ENCODE measurements at regions not wholly inside any gene's neighbourhood (a gene's known extent, or its start where the extent isn't known, plus 50 kb on each side); places are given as distances from the start of the nearest gene placed in this dataset.

DNA sequence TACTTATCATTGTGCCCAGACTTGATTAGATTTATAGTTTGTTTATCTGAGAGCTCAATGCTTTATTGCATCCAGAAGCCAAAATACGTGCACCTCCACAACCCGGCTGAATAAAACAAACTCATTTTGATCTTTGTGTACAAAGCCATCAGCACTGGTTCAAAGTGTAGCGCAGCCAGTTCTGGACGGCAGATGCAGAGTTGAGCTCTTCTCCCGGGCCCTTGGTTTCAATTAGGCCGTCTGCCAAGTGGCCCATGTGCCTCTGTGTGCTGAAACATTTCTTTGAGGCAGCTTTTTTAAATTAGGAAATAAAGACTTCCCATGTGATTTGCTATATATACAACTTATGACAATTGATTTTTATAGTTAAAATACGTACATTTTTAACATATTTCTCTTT lies 96.2 kb upstream of the RSPO3 start:
- H3K4me3 ChIP-seq (ENCODE audit: insufficient read depth, low read depth, low read length) = no peak overlapping the region
- no peaks in the 10 kb centered on the region for H3K36me3 ChIP-seq (replicated peaks; ENCODE audit: control insufficient read depth, insufficient read depth, low read length)
- H3K27me3 ChIP-seq (ENCODE audit: control insufficient read depth, insufficient read depth, low read length) = no peaks in the 10 kb centered on the region
- DNase-seq = no peak

GRCh38 chr6:127023001-127023778 lies 95.3 kb upstream of the RSPO3 start:
- H3K36me3 ChIP-seq (replicated peaks; ENCODE audit: control insufficient read depth, insufficient read depth, low read length) = no peaks in the 10 kb centered on the region

GRCh38 chr6:127026247-127026646 lies 92.2 kb upstream of the RSPO3 start:
- no peaks in the 10 kb centered on the region for H3K36me3 ChIP-seq (replicated peaks; ENCODE audit: control insufficient read depth, insufficient read depth, low read length)
- H3K27me3 ChIP-seq (ENCODE audit: control insufficient read depth, insufficient read depth, low read length) = no peaks in the 10 kb centered on the region
- H3K4me3 ChIP-seq (ENCODE audit: insufficient read depth, low read depth, low read length) = no peak overlapping the region
- no peak for DNase-seq

More at GRCh38 chr6:127023001-127023778, 95.3 kb upstream of the RSPO3 start:
- no peak overlapping the region for H3K4me3 ChIP-seq (ENCODE audit: insufficient read depth, low read depth, low read length)
- no peaks in the 10 kb centered on the region for H3K27me3 ChIP-seq (ENCODE audit: control insufficient read depth, insufficient read depth, low read length)
- no peak for DNase-seq

DNA sequence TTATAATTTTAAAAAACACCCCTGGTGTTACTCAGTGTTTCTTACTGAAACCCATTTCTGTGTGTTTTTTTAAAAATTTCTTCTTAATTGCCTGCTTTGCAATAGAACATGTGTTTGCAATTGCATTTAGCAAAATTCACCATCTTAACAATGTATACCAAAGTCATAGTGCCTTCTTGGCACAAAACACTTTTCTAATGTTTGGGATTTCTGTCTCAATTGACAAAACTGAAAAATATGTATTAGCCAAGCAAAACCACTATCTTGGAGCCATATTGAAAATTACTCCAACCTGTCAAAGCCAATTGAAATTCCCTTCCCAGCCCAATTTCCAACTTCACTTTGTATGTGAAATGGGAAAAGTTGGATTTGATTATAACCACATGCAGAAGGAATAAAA lies 88.4 kb upstream of the RSPO3 start:
- Histone ChIP-seq H3K4me3 (ENCODE audit: insufficient read depth, low read depth, low read length) (no peak overlapping the region), H3K36me3 (replicated peaks; ENCODE audit: control insufficient read depth, insufficient read depth, low read length) (no peaks in the 10 kb centered on the region), H3K27me3 (ENCODE audit: control insufficient read depth, insufficient read depth, low read length) (no peaks in the 10 kb centered on the region)
- DNase-seq = no peak

GRCh38 chr6:127030836-127031235 lies 87.6 kb upstream of the RSPO3 start:
- H3K4me3 ChIP-seq (ENCODE audit: insufficient read depth, low read depth, low read length) = no peak overlapping the region
- no peaks in the 10 kb centered on the region for H3K36me3 ChIP-seq (replicated peaks; ENCODE audit: control insufficient read depth, insufficient read depth, low read length)
- no peaks in the 10 kb centered on the region for H3K27me3 ChIP-seq (ENCODE audit: control insufficient read depth, insufficient read depth, low read length)
- no peak for DNase-seq

DNA sequence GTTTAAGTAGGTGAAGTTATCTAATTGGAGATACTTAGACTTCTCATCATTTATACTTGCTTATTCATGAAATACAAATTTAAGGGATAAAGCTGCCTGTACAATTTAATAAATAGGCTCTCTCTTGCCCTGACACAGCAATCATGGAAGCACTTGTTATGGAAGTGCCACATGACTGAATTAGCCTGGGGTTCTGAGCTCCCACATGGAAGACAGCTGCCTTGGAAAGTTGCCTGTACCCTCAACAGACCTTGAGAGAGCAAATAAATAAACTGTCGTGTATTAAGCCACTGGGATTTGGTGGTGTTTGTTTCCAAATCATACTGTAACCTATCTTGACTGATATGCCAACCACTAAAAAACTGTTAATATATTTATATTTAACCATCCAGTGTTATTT lies 87.0 kb upstream of the RSPO3 start:
- H3K36me3 ChIP-seq (replicated peaks; ENCODE audit: control insufficient read depth, insufficient read depth, low read length) = no peaks in the 10 kb centered on the region
- H3K27me3 ChIP-seq (ENCODE audit: control insufficient read depth, insufficient read depth, low read length) = no peaks in the 10 kb centered on the region
- DNase-seq = no peak
- no peak overlapping the region for H3K4me3 ChIP-seq (ENCODE audit: insufficient read depth, low read depth, low read length)

- Histone ChIP-seq H3K36me3 (replicated peaks; ENCODE audit: control insufficient read depth, insufficient read depth, low read length) (no peaks in the 10 kb centered on the region), H3K4me3 (ENCODE audit: insufficient read depth, low read depth, low read length) (no peak overlapping the region), H3K27me3 (ENCODE audit: control insufficient read depth, insufficient read depth, low read length) (no peaks in the 10 kb centered on the region)
- no peak for DNase-seq
Observed at GRCh38 chr6:127032971-127033370, 85.5 kb upstream of the RSPO3 start.

GRCh38 chr6:127051571-127052260 lies 66.8 kb upstream of the RSPO3 start:
- Histone ChIP-seq H3K27me3 (ENCODE audit: control insufficient read depth, insufficient read depth, low read length) (no peaks in the 10 kb centered on the region), H3K4me3 (ENCODE audit: insufficient read depth, low read depth, low read length) (no peak overlapping the region), H3K36me3 (replicated peaks; ENCODE audit: control insufficient read depth, insufficient read depth, low read length) (no peaks in the 10 kb centered on the region)
- no peak for DNase-seq

GRCh38 chr6:127053032-127053874 lies 65.2 kb upstream of the RSPO3 start:
- Histone ChIP-seq H3K27me3 (ENCODE audit: control insufficient read depth, insufficient read depth, low read length) (no peaks in the 10 kb centered on the region), H3K4me3 (ENCODE audit: insufficient read depth, low read depth, low read length) (no peak overlapping the region), H3K36me3 (replicated peaks; ENCODE audit: control insufficient read depth, insufficient read depth, low read length) (no peaks in the 10 kb centered on the region)
- DNase-seq = no peak

GRCh38 chr6:127053875-127054235 lies 64.6 kb upstream of the RSPO3 start:
- no peak for DNase-seq
- Histone ChIP-seq H3K27me3 (ENCODE audit: control insufficient read depth, insufficient read depth, low read length) (no peaks in the 10 kb centered on the region), H3K36me3 (replicated peaks; ENCODE audit: control insufficient read depth, insufficient read depth, low read length) (no peaks in the 10 kb centered on the region), H3K4me3 (ENCODE audit: insufficient read depth, low read depth, low read length) (no peak overlapping the region)

- Histone ChIP-seq H3K36me3 (replicated peaks; ENCODE audit: control insufficient read depth, insufficient read depth, low read length) (no peaks in the 10 kb centered on the region), H3K4me3 (ENCODE audit: insufficient read depth, low read depth, low read length) (no peak overlapping the region), H3K27me3 (ENCODE audit: control insufficient read depth, insufficient read depth, low read length) (no peaks in the 10 kb centered on the region)
- DNase-seq = no peak
Observed at GRCh38 chr6:127058027-127058426, 60.4 kb upstream of the RSPO3 start.

GRCh38 chr6:127058936-127059335 lies 59.5 kb upstream of the RSPO3 start:
- no peaks in the 10 kb centered on the region for H3K36me3 ChIP-seq (replicated peaks; ENCODE audit: control insufficient read depth, insufficient read depth, low read length)
- no peak for DNase-seq
- no peak overlapping the region for H3K4me3 ChIP-seq (ENCODE audit: insufficient read depth, low read depth, low read length)
- no peaks in the 10 kb centered on the region for H3K27me3 ChIP-seq (ENCODE audit: control insufficient read depth, insufficient read depth, low read length)

Measured in H7 (cell line).